Sigmoid colon (tissue), 4 donors: ENCODE measurements at regions not wholly inside any gene's neighbourhood (a gene's known extent, or its start where the extent isn't known, plus 50 kb on each side); places are given as distances from the start of the nearest gene placed in this dataset.

Experiments
- CTCF ChIP-seq, 4 experiments: fragments of 450-650 bp in 3 of 4; fragments of 200-600 bp in 1 of 4; IDR thresholded peaks; one replicate each; pipeline ENCODE4 v1.5.1; 2016 to 2019; ENCODE audit warnings: antibody characterized with exemption in 4 of 4, mild to moderate bottlenecking in 3 of 4, moderate library complexity in 2 of 4
- EP300 ChIP-seq, 4 donors: sonication (generic); formaldehyde crosslinking; IDR thresholded peaks; one replicate each; pipeline ENCODE4 v1.6.1; 2017; ENCODE audit warnings: antibody characterized with exemption in 4 of 4
- POLR2A ChIP-seq, 2 donors: fragments of 450-650 bp; IDR thresholded peaks; one replicate each; pipeline ENCODE4 v1.6.1; 2016; ENCODE audit warnings: antibody characterized with exemption in 2 of 2, mild to moderate bottlenecking in 2 of 2, moderate library complexity in 2 of 2

- TF ChIP-seq CTCF (IDR thresholded peaks at IDR 0.05) (no peak), POLR2A (IDR thresholded peaks at IDR 0.05) (no peak), EP300 (IDR thresholded peaks at IDR 0.05) (no peak)
Observed at GRCh38 chr5:124481419-124481818, 265.0 kb downstream of the ZNF608 start.
